Parathyroid adenoma (tissue), 2 donors: ENCODE measurements at regions not wholly inside any gene's neighbourhood (a gene's known extent, or its start where the extent isn't known, plus 50 kb on each side); places are given as distances from the start of the nearest gene placed in this dataset.

Source experiments
- H2AFZ ChIP-seq: fragments of 300-600 bp; sonication (generic); one replicate; pipeline ENCODE4 v1.7.0; 2017; ENCODE audit warnings: antibody characterized with exemption, mild to moderate bottlenecking
- H3K27ac ChIP-seq: fragments of 300-600 bp; sonication (generic); one replicate; pipeline ENCODE4 v1.7.0; 2017
- H3K27me3 ChIP-seq: fragments of 300-600 bp; sonication (generic); one replicate; pipeline ENCODE4 v1.7.0; 2017; ENCODE audit warnings: low read length; ENCODE audit not compliant: control insufficient read depth, insufficient read depth
- H3K36me3 ChIP-seq: fragments of 300-600 bp; sonication (generic); one replicate; pipeline ENCODE4 v1.7.0; 2017; ENCODE audit warnings: low read length; ENCODE audit not compliant: control insufficient read depth, insufficient read depth
- H3K4me1 ChIP-seq: fragments of 300-600 bp; sonication (generic); one replicate; pipeline ENCODE4 v1.7.0; 2017; ENCODE audit warnings: control low read depth
- H3K4me2 ChIP-seq: fragments of 300-600 bp; sonication (generic); one replicate; pipeline ENCODE4 v1.7.0; 2017; ENCODE audit warnings: low read length
- H3K4me3 ChIP-seq: fragments of 300-600 bp; sonication (generic); one replicate; pipeline ENCODE4 v1.7.0; 2017; ENCODE audit warnings: low read depth, low read length
- H3K79me2 ChIP-seq: fragments of 300-600 bp; sonication (generic); one replicate; pipeline ENCODE4 v1.7.0; 2017; ENCODE audit warnings: control low read depth
- H3K9ac ChIP-seq: fragments of 300-600 bp; sonication (generic); one replicate; pipeline ENCODE4 v1.7.0; 2017; ENCODE audit warnings: mild to moderate bottlenecking
- H3K9me3 ChIP-seq: fragments of 300-600 bp; sonication (generic); one replicate; pipeline ENCODE4 v1.7.0; 2017; ENCODE audit warnings: low read length; ENCODE audit not compliant: control insufficient read depth
- TF ChIP-seq, protein P1 (sequence below): fragments of 300-600 bp; sonication (generic); IDR thresholded peaks from one replicate; pipeline ENCODE4 v1.7.0; 2017; ENCODE audit warnings: antibody characterized with exemption, mild to moderate bottlenecking
- donor health status: primary hyperparathyroidism.

DNA sequence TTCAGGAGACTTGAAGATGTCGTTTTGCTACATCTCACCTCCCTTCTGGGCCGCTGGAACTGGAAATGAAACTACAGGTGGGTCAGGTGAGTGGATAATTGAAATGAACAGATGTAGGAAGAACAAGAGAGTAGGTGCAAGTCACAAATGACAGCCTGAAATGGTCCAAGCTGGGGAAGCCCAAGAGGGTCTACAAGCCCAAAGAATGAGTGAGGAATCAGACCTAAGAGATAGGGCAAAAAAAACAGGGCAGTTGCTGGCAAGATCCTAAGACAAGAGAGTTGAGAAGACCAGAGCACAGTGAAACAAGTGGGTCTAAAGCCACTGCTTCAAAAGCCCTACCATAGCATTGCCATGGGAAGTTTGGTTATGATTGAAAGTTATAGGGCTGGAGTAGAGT is 67.4 kb upstream of the SNRK start:
- H3K36me3 ChIP-seq, result no peaks in the 10 kb centered on the region
- no peaks in the 10 kb centered on the region for H3K79me2 ChIP-seq
- no peak overlapping the region for H2AFZ ChIP-seq
- TF ChIP-seq, protein P1, sequence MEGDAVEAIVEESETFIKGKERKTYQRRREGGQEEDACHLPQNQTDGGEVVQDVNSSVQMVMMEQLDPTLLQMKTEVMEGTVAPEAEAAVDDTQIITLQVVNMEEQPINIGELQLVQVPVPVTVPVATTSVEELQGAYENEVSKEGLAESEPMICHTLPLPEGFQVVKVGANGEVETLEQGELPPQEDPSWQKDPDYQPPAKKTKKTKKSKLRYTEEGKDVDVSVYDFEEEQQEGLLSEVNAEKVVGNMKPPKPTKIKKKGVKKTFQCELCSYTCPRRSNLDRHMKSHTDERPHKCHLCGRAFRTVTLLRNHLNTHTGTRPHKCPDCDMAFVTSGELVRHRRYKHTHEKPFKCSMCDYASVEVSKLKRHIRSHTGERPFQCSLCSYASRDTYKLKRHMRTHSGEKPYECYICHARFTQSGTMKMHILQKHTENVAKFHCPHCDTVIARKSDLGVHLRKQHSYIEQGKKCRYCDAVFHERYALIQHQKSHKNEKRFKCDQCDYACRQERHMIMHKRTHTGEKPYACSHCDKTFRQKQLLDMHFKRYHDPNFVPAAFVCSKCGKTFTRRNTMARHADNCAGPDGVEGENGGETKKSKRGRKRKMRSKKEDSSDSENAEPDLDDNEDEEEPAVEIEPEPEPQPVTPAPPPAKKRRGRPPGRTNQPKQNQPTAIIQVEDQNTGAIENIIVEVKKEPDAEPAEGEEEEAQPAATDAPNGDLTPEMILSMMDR, result no peak
- no peak overlapping the region for H3K9ac ChIP-seq
- no peaks in the 10 kb centered on the region for H3K4me1 ChIP-seq
- H3K4me2 ChIP-seq, result no peak overlapping the region
- H3K9me3 ChIP-seq, result no peaks in the 10 kb centered on the region
- H3K27me3 ChIP-seq, result no peaks in the 10 kb centered on the region
- H3K27ac ChIP-seq, result no peak overlapping the region
- no peak overlapping the region for H3K4me3 ChIP-seq

DNA sequence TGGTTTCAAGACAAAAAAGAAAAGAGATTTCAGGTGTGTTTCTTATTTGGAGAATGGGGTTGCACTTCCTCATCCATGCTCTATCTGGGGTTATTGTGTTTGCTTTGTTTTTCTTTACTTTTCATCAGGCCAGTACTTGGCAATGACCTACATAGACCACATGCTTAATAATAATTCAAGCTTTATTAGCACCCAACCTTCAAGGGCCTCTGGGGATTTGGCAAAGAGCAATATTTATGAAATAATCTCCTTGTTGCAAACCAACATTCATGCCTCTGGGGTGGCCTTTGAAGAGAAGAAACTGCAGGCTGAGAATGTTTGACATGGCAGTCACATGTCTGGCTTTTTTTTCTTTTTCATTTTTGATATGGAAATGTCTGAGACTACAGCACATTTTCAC is 68.2 kb upstream of the SNRK start:
- Histone ChIP-seq H3K4me2 (no peak overlapping the region), H3K36me3 (no peaks in the 10 kb centered on the region), H3K9me3 (no peaks in the 10 kb centered on the region), H3K79me2 (no peaks in the 10 kb centered on the region), H3K4me3 (no peak overlapping the region), H3K4me1 (no peaks in the 10 kb centered on the region), H3K27ac (no peak overlapping the region), H3K9ac (no peak overlapping the region), H3K27me3 (no peaks in the 10 kb centered on the region), H2AFZ (no peak overlapping the region)
- TF ChIP-seq, protein P1, result no peak

DNA sequence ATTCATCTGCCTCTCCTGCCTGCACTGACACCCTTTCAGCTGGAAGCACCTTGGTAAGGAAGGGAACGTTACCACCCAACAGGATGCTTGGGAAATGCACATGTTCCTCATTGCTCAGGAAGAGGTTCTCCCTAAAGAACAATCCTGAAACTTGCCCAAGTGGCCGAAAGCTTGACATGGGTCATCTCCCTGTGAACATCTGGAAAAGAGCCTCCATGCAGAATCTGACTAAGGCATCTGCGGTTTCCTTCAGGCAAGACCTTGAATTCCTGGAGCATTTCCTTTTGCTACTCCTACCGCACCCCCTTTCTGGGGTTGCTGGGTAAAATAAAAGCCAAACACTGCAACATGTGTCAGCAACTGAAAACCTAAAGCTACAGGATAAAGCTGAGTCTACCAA is 68.7 kb upstream of the SNRK start:
- TF ChIP-seq, protein P1, result no peak
- no peaks in the 10 kb centered on the region for H3K9me3 ChIP-seq
- H3K9ac ChIP-seq, result no peak overlapping the region
- no peaks in the 10 kb centered on the region for H3K36me3 ChIP-seq
- no peak overlapping the region for H3K27ac ChIP-seq
- H2AFZ ChIP-seq, result no peak overlapping the region
- H3K79me2 ChIP-seq, result no peaks in the 10 kb centered on the region
- H3K27me3 ChIP-seq, result no peaks in the 10 kb centered on the region
- H3K4me2 ChIP-seq, result no peak overlapping the region
- H3K4me1 ChIP-seq, result no peaks in the 10 kb centered on the region
- no peak overlapping the region for H3K4me3 ChIP-seq

DNA sequence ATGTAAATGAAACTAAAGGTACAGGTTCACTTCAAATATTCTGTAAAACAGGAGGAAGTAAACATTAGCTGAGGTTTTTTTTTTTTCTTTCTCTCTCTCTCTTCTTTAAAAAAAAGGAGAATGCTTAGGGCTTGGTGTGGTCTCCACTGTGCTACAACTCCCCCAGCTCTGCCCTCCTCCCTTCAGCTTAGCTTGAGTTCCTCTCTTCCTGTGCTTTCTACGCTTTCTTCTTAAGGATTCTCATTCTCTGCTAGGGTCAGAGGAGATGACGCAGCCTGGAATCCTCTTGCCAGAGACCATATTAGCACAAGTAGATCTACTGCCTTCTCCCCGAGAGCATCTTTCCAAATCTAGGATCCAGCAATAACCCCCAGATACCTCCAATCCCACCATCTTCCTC is 69.1 kb upstream of the SNRK start:
- Histone ChIP-seq H3K9ac (no peak overlapping the region), H3K9me3 (no peaks in the 10 kb centered on the region), H3K36me3 (no peaks in the 10 kb centered on the region), H3K4me2 (no peak overlapping the region), H3K4me1 (no peaks in the 10 kb centered on the region), H3K27ac (no peak overlapping the region), H3K79me2 (no peaks in the 10 kb centered on the region), H3K4me3 (no peak overlapping the region), H2AFZ (no peak overlapping the region), H3K27me3 (no peaks in the 10 kb centered on the region)
- TF ChIP-seq, protein P1, result no peak

DNA sequence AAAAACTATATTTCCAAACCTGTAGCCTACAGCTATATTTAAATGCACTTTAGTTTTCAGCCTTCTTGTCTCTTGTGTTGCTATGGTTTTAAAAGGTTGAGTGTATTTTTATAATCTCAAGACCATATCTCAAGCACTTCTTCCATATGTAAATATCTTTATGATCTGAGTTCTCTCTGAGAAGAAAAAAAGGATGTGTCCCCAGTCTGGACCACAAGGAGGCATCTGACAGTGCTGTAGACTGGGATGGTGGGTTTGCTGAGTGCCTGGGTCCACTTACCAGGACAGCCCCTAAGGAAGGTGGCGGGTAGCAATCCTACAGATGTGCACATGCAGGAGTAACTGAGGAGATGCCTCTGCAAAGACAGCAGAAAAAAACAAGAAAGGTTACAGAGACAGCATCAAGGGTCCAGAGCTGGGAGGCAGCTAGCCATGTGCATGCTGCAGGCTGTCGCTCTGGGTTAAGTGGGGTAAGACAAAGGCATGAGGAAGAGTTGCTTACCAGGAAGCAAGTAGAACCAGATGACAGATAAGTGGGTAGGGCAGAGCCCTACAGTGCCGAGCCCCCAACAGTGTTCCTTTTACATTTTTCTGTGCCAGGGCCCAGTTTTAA is 70.6 kb upstream of the SNRK start:
- Histone ChIP-seq H3K36me3 (no peaks in the 10 kb centered on the region), H3K4me2 (no peak overlapping the region), H3K4me1 (no peaks in the 10 kb centered on the region), H3K9ac (no peak overlapping the region), H3K4me3 (no peak overlapping the region), H3K9me3 (no peaks in the 10 kb centered on the region), H2AFZ (peak overlapping the region; percentile 64), H3K79me2 (no peaks in the 10 kb centered on the region), H3K27ac (no peak overlapping the region), H3K27me3 (no peaks in the 10 kb centered on the region)
- TF ChIP-seq, protein P1, result no peak
